K562 (cell line): ENCODE measurements at regions not wholly inside any gene's neighbourhood (a gene's known extent, or its start where the extent isn't known, plus 50 kb on each side); places are given as distances from the start of the nearest gene placed in this dataset.

Source experiments
- ATAC-seq: fragments of 200-7000 bp; cut with Tn5 transposase; 3 replicates; pipeline ENCODE4 v1.9.1; 2020; ENCODE audit warnings: moderate library complexity
- BruUV-seq: library from RNA; stranded (reverse); fragments of 400-500 nt; replicated peaks from 2 replicates; lab custom pipeline; 2021; lab: Mats Ljungman, UMichigan
- CTCF ChIA-PET: fragments of 300-600 bp; formaldehyde crosslinking; extraction: SDS; loops from one replicate; lab custom pipeline; 2021; ENCODE audit warnings: low intra/inter-chr PET ratio; lab: Yijun Ruan, JAX
- POLR2A ChIA-PET: fragments of 300-600, 350-650 bp; sonication (Branson Sonifier 250); formaldehyde crosslinking; extraction: SDS; loops from one replicate; lab custom pipeline; 2021; ENCODE audit warnings: antibody characterized with exemption, inconsistent platforms; lab: Yijun Ruan, JAX
- DNase-seq, 4 experiments: peaks; one replicate each; pipeline versions ENCODE4 v3.0.0 to v3.0.0-alpha.2; 2011 to 2018; ENCODE audit warnings: low spot score in 3 of 4, mixed read lengths in 3 of 4; ENCODE audit errors: extremely low read depth in 1 of 4
- FAIRE-seq: peaks from 2 replicates; lab custom pipeline; 2011; peaks lifted over from hg19 to GRCh38; lab: Jason Lieb, UNC
- H2AFZ ChIP-seq: 2 replicates; pipeline ENCODE4 v1.6.0; 2011; ENCODE audit warnings: low read depth, low read length, control low read depth, inconsistent platforms
- H3K27ac ChIP-seq: fragments of 200-600 bp; 3 replicates; pipeline ENCODE4 v1.8.0; 2011; ENCODE audit warnings: low read depth, mild to moderate bottlenecking, control low read depth, inconsistent platforms, low read length, moderate library complexity, mixed read lengths; ENCODE audit errors: extremely low read depth
- H3K27me3 ChIP-seq, 2 experiments: fragments of 300-600 bp in 1 of 2; 2 replicates in 1 of 2; 3 replicates in 1 of 2; pipeline versions ENCODE4 v1.6.0 to v1.8.0; 2011; ENCODE audit warnings: inconsistent platforms in 2 of 2, low read length in 2 of 2, mild to moderate bottlenecking in 1 of 2, mixed read lengths in 1 of 2, moderate library complexity in 1 of 2; ENCODE audit not compliant: control insufficient read depth in 2 of 2, insufficient read depth in 2 of 2
- H3K36me3 ChIP-seq: fragments of 300-600 bp; 3 replicates; pipeline ENCODE4 v1.8.0; 2011; ENCODE audit warnings: mild to moderate bottlenecking, low read length, inconsistent platforms; ENCODE audit not compliant: control insufficient read depth, insufficient read depth
- H3K4me1 ChIP-seq, 2 experiments: fragments of 200-600 bp in 1 of 2; replicated peaks in 1 of 2; 2 replicates in 1 of 2; 3 replicates in 1 of 2; pipeline versions ENCODE4 v1.5.1 to v1.8.0; 2011; ENCODE audit warnings: inconsistent platforms in 2 of 2, low read length in 2 of 2, mild to moderate bottlenecking in 1 of 2, mixed read lengths in 1 of 2, moderate library complexity in 1 of 2; ENCODE audit not compliant: control insufficient read depth in 2 of 2, insufficient read depth in 2 of 2
- H3K4me2 ChIP-seq: 2 replicates; pipeline ENCODE4 v1.6.1; 2011; ENCODE audit warnings: low read length, control low read depth, inconsistent platforms, mixed read lengths; ENCODE audit not compliant: insufficient read depth
- H3K4me3 ChIP-seq: fragments of 200-600 bp; sonication (generic), shearing (Covaris generic); 2 replicates; pipeline ENCODE4 v1.5.1; 2016; ENCODE audit warnings: control low read depth, inconsistent platforms
- H3K79me2 ChIP-seq: fragments of 200-600 bp; 3 replicates; pipeline ENCODE4 v1.8.0; 2011; ENCODE audit warnings: low read length, inconsistent platforms; ENCODE audit not compliant: control insufficient read depth, insufficient read depth
- H3K9ac ChIP-seq, 2 experiments: 2 replicates each; pipeline versions ENCODE4 v1.6.0 to v1.6.1; 2011; ENCODE audit warnings: low read depth in 2 of 2, low read length in 2 of 2, control low read depth in 1 of 2, inconsistent platforms in 1 of 2, mild to moderate bottlenecking in 1 of 2, mixed read lengths in 1 of 2; ENCODE audit not compliant: insufficient read depth in 1 of 2
- H3K9me1 ChIP-seq: one replicate; pipeline ENCODE4 v1.6.0; 2011; ENCODE audit warnings: inconsistent platforms, mild to moderate bottlenecking, low read length, moderate library complexity; ENCODE audit not compliant: control insufficient read depth, insufficient read depth
- H3K9me3 ChIP-seq: replicated peaks from 2 replicates; pipeline ENCODE4 v1.5.1; 2011; ENCODE audit warnings: low read depth, low read length, inconsistent platforms; ENCODE audit not compliant: control insufficient read depth, insufficient read depth
- H4K20me1 ChIP-seq: replicated peaks from 2 replicates; pipeline ENCODE4 v1.6.1; 2011; ENCODE audit warnings: low read length, inconsistent platforms, mixed read lengths; ENCODE audit not compliant: control insufficient read depth, insufficient read depth
- CEBPZ ChIP-seq: fragments of 150-350 bp; IDR thresholded peaks from 2 replicates; pipeline ENCODE4 v1.6.1; 2014; ENCODE audit warnings: low read depth, mild to moderate bottlenecking, low read length, borderline replicate concordance
- ZNF3 ChIP-seq: fragments of 250-450 bp; sonication (Bioruptor Pico); IDR thresholded peaks from 2 replicates; pipeline ENCODE4 v1.5.0; 2021; ENCODE audit warnings: mild to moderate bottlenecking, moderate library complexity
- ZSCAN32 ChIP-seq: fragments of 450-650 bp; formaldehyde crosslinking; IDR thresholded peaks from 2 replicates; pipeline ENCODE4 v1.4.0; 2020; ENCODE audit warnings: mild to moderate bottlenecking, moderate library complexity
- WGBS: fragments of 100-300 bp; shearing (Covaris generic); methylation state at CpG from one replicate; pipeline ENCODE4 v1.1.6; 2016; ENCODE audit warnings: low coverage, mixed read lengths; ENCODE audit not compliant: insufficient coverage; ENCODE audit errors: missing lambda C conversion rate; 5-methylcytosine and 5-hydroxymethylcytosine counted together
- in situ Hi-C: fragments of 300-500 bp; cut with MboI; formaldehyde crosslinking; loops from 4 replicates; pipeline ENCODE4 v1.15.0; 2018; ENCODE audit warnings: inconsistent platforms, mixed read lengths
- intact Hi-C: fragments of 100-400 bp; cut with micrococcal nuclease; formaldehyde crosslinking; loops from 2 replicates; pipeline ENCODE4 v1.14.2; 2022

- H3K4me3 ChIP-seq: no peak overlapping the region
- FAIRE-seq: no peak
- no peaks in the 10 kb centered on the region; the same call in 1 of the 2 replicates for H3K9me3 ChIP-seq
- H3K27me3 ChIP-seq: no peaks in the 10 kb centered on the region
- TF ChIP-seq ZNF3 (CRISPR knock-in tag) (no peak), ZSCAN32 (CRISPR knock-in tag) (no peak), CEBPZ (no peak)
- 0% methylated on average over 2 of the region's 2 CpGs for WGBS
- no peaks in the 10 kb centered on the region for H3K4me1 ChIP-seq
- intact Hi-C loops (no loop called here), in situ Hi-C loops (no loop called here)
- ChIA-PET CTCF (no interaction called here), POLR2A (no interaction called here)
- no peak for ATAC-seq
- no peak overlapping the region for H2AFZ ChIP-seq
- no peaks in the 10 kb centered on the region for H3K9me1 ChIP-seq
- no peaks in the 10 kb centered on the region for H3K36me3 ChIP-seq
- no peak overlapping the region for H3K27ac ChIP-seq
- H3K79me2 ChIP-seq: no peaks in the 10 kb centered on the region
- DNase-seq: no peak
- no peaks in the 10 kb centered on the region for H4K20me1 ChIP-seq
- no peak overlapping the region for H3K9ac ChIP-seq
- no TSS peak for BruUV-seq
- no peak overlapping the region for H3K4me2 ChIP-seq
Measured at GRCh38 chr18:33875029-33875565, 297.1 kb downstream of the ASXL3 start.
